HepG2 (cell line): ENCODE measurements at regions not wholly inside any gene's neighbourhood (a gene's known extent, or its start where the extent isn't known, plus 50 kb on each side); places are given as distances from the start of the nearest gene placed in this dataset.

Source experiments
- ATAC-seq: fragments of 200-7000 bp; cut with Tn5 transposase; 3 replicates; pipeline ENCODE4 v1.9.1; 2020; ENCODE audit warnings: mild to moderate bottlenecking, moderate library complexity
- BruUV-seq: library from RNA; stranded (reverse); fragments of 400-500 nt; replicated peaks from 2 replicates; lab custom pipeline; 2021; lab: Mats Ljungman, UMichigan
- CTCF ChIA-PET: fragments of 300-600 bp; formaldehyde crosslinking; extraction: SDS; loops from one replicate; lab custom pipeline; 2021; ENCODE audit warnings: low total read pairs, inconsistent platforms, low intra/inter-chr PET ratio; lab: Yijun Ruan, JAX
- POLR2A ChIA-PET: fragments of 350-600 bp; sonication (Branson Sonifier 250); formaldehyde crosslinking; loops from one replicate; lab custom pipeline; 2020; ENCODE audit warnings: antibody characterized with exemption, inconsistent platforms; lab: Yijun Ruan, JAX
- DNase-seq: peaks from one replicate; pipeline ENCODE4 v3.0.0-alpha.2; 2015; ENCODE audit warnings: low spot score
- FAIRE-seq: peaks from 3 replicates; lab custom pipeline; 2011; peaks lifted over from hg19 to GRCh38; lab: Jason Lieb, UNC
- H2AFZ ChIP-seq: one replicate; pipeline ENCODE4 v1.6.1; 2011; ENCODE audit warnings: low read length, inconsistent platforms
- H3K27ac ChIP-seq: fragments of 300-600 bp; 3 replicates; pipeline ENCODE4 v1.8.0; 2011; ENCODE audit warnings: mixed run types, mild to moderate bottlenecking, mixed read lengths, low read length, inconsistent platforms; ENCODE audit not compliant: insufficient read depth; ENCODE audit errors: extremely low read length
- H3K27me3 ChIP-seq, 2 experiments: fragments of 200-600 bp in 1 of 2; 2 replicates in 1 of 2; 3 replicates in 1 of 2; pipeline versions ENCODE4 v1.6.0 to v1.8.0; 2011; ENCODE audit warnings: low read length in 2 of 2, mild to moderate bottlenecking in 2 of 2, moderate library complexity in 2 of 2, inconsistent platforms in 1 of 2; ENCODE audit not compliant: insufficient read depth in 2 of 2, control insufficient read depth in 1 of 2
- H3K36me3 ChIP-seq, 2 experiments: fragments of 200-600 bp in 1 of 2; replicated peaks in 1 of 2; 2 replicates in 1 of 2; 3 replicates in 1 of 2; pipeline versions ENCODE4 v1.5.1 to v1.8.0; 2011; ENCODE audit warnings: low read length in 2 of 2, inconsistent platforms in 1 of 2; ENCODE audit not compliant: insufficient read depth in 2 of 2, control insufficient read depth in 1 of 2
- H3K4me1 ChIP-seq: 2 replicates; pipeline ENCODE4 v1.5.1; 2012; ENCODE audit warnings: low read length, inconsistent platforms; ENCODE audit not compliant: insufficient read depth
- H3K4me2 ChIP-seq: 2 replicates; pipeline ENCODE4 v1.6.0; 2011; ENCODE audit warnings: low read depth, low read length, inconsistent platforms
- H3K4me3 ChIP-seq, 3 experiments: fragments of 200-600 bp in 1 of 3; sonication (generic), shearing (Covaris generic) in 1 of 3; replicated peaks in 1 of 3; 2 replicates each; pipeline ENCODE4 v1.5.1; 2011 to 2016; ENCODE audit warnings: low read length in 3 of 3, inconsistent platforms in 2 of 3, low read depth in 2 of 3, mild to moderate bottlenecking in 2 of 3, control low read depth in 1 of 3, mixed read lengths in 1 of 3; ENCODE audit not compliant: insufficient read depth in 1 of 3
- H3K79me2 ChIP-seq: one replicate; pipeline ENCODE4 v1.6.1; 2011; ENCODE audit warnings: low read length, inconsistent platforms; ENCODE audit not compliant: insufficient read depth
- H3K9ac ChIP-seq: 2 replicates; pipeline ENCODE4 v1.6.0; 2011; ENCODE audit warnings: mild to moderate bottlenecking, low read depth, low read length, inconsistent platforms; ENCODE audit not compliant: insufficient read depth
- H3K9me3 ChIP-seq: 2 replicates; pipeline ENCODE4 v1.5.1; 2012; ENCODE audit warnings: mild to moderate bottlenecking, low read length
- H4K20me1 ChIP-seq: 2 replicates; pipeline ENCODE4 v1.6.0; 2011; ENCODE audit warnings: inconsistent platforms, mild to moderate bottlenecking, low read length, moderate library complexity; ENCODE audit not compliant: insufficient read depth
- CREM ChIP-seq, 2 experiments: sonication (generic) in 1 of 2; formaldehyde crosslinking in 1 of 2; IDR thresholded peaks; 2 replicates each; pipeline versions ENCODE4 v1.4.0 to v1.6.1; 2016 to 2020; ENCODE audit warnings: antibody characterized with exemption in 1 of 2, mild to moderate bottlenecking in 1 of 2, missing genetic modification reagents in 1 of 2
- HMGXB4 ChIP-seq, 2 experiments: sonication (generic) in 1 of 2; formaldehyde crosslinking in 1 of 2; IDR thresholded peaks; 2 replicates each; pipeline versions ENCODE4 v1.4.0 to v1.6.1; 2018 to 2020; ENCODE audit warnings: missing genetic modification reagents in 2 of 2, borderline replicate concordance in 1 of 2, low read depth in 1 of 2, mild to moderate bottlenecking in 1 of 2, missing biosample characterization in 1 of 2
- ISL2 ChIP-seq: sonication (generic); formaldehyde crosslinking; IDR thresholded peaks from 2 replicates; pipeline ENCODE4 v1.5.0; 2020; ENCODE audit warnings: missing genetic modification reagents
- MYC ChIP-seq: sonication (generic); formaldehyde crosslinking; IDR thresholded peaks from 2 replicates; pipeline ENCODE4 v1.9.0; 2021; ENCODE audit warnings: missing genetic modification reagents, borderline replicate concordance
- SOX5 ChIP-seq: IDR thresholded peaks from 2 replicates; pipeline ENCODE4 v1.6.1; 2016; ENCODE audit warnings: borderline replicate concordance
- TGIF2 ChIP-seq: IDR thresholded peaks from 2 replicates; pipeline ENCODE4 v1.6.1; 2016; ENCODE audit warnings: control low read depth, missing compliant biosample characterization
- ZFP36 ChIP-seq: fragments of 150-350 bp; IDR thresholded peaks from 2 replicates; pipeline ENCODE4 v1.6.1; 2018; ENCODE audit warnings: borderline replicate concordance, low read length, low read depth; ENCODE audit not compliant: partially characterized antibody
- ZNF33B ChIP-seq: sonication (generic); formaldehyde crosslinking; IDR thresholded peaks from 2 replicates; pipeline ENCODE4 v1.5.1; 2020; ENCODE audit warnings: mild to moderate bottlenecking, missing genetic modification reagents
- ZNF687 ChIP-seq: sonication (generic); formaldehyde crosslinking; IDR thresholded peaks from 2 replicates; pipeline ENCODE4 v1.5.1; 2020; ENCODE audit warnings: mild to moderate bottlenecking, missing genetic modification reagents, moderate library complexity
- ZNF709 ChIP-seq: sonication (generic); formaldehyde crosslinking; IDR thresholded peaks from 2 replicates; pipeline ENCODE4 v1.5.0; 2020; ENCODE audit warnings: mild to moderate bottlenecking, missing genetic modification reagents
- WGBS: methylation state at CpG from one replicate; pipeline ENCODE4 v1.1.6; 2017; ENCODE audit warnings: low lambda C conversion rate; 5-methylcytosine and 5-hydroxymethylcytosine counted together
- in situ Hi-C: cut with HindIII; loops from 2 replicates; pipeline ENCODE4 v1.10.0; 2017; ENCODE audit warnings: low pct_unique_long_range_greater_than_20kb; ENCODE audit not compliant: extremely low pct_ligation_motif_present
- intact Hi-C: fragments of 100-400 bp; cut with micrococcal nuclease; formaldehyde crosslinking; loops from one replicate; pipeline ENCODE4 v1.10.0; 2022; ENCODE audit not compliant: unreplicated experiment

- no peaks in the 10 kb centered on the region for H3K9me3 ChIP-seq
- no peak overlapping the region for H3K4me3 ChIP-seq
- no TSS peak for BruUV-seq
- ChIA-PET CTCF (no interaction called here), POLR2A (no interaction called here)
- no peak for TF ChIP-seq SOX5 (CRISPR knock-in tag)
- TF ChIP-seq ZNF687 (CRISPR knock-in tag) = no peak
- TF ChIP-seq HMGXB4 (CRISPR knock-in tag; IDR thresholded peaks at IDR 0.05; ENCODE audit: borderline replicate concordance in 1 of 2, low read depth in 1 of 2) = no peak
- no peak for TF ChIP-seq ZNF33B (CRISPR knock-in tag)
- no peak for TF ChIP-seq ZFP36
- no peak for TF ChIP-seq ISL2 (CRISPR knock-in tag)
- no peak for TF ChIP-seq CREM (IDR thresholded peaks at IDR 0.05)
- no peak for TF ChIP-seq CREM (CRISPR knock-in tag; IDR thresholded peaks at IDR 0.05)
- no peak for TF ChIP-seq TGIF2 (CRISPR knock-in tag)
- no peak for TF ChIP-seq ZNF709
- TF ChIP-seq MYC (CRISPR knock-in tag) = no peak
- no peaks in the 10 kb centered on the region for H3K4me1 ChIP-seq
- ATAC-seq = no peak
- no peaks in the 10 kb centered on the region for H4K20me1 ChIP-seq
- no peak overlapping the region for H2AFZ ChIP-seq
- DNase-seq = no peak
- 4% methylated on average over 6 of the region's 6 CpGs for WGBS
- H3K4me2 ChIP-seq = no peak overlapping the region
- no peaks in the 10 kb centered on the region for H3K79me2 ChIP-seq
- no peak overlapping the region for H3K27ac ChIP-seq
- H3K27me3 ChIP-seq = peaks cover 0 to 5% of the 10 kb centered on the region in 2 experiments; a peak in 4 of 5 replicates
- intact Hi-C loops = no loop called here
- H3K36me3 ChIP-seq = no peaks in the 10 kb centered on the region
- no peak for FAIRE-seq
- in situ Hi-C loops = no loop called here
- no peak overlapping the region for H3K9ac ChIP-seq
These were observed 149.3 kb downstream of the KLF6 start for GRCh38 chr10:3635697-3636096.
